ENCODE measurements at regions not wholly inside any gene's neighbourhood (a gene's known extent, or its start where the extent isn't known, plus 50 kb on each side); places are given as distances from the start of the nearest gene placed in this dataset.

DNA sequence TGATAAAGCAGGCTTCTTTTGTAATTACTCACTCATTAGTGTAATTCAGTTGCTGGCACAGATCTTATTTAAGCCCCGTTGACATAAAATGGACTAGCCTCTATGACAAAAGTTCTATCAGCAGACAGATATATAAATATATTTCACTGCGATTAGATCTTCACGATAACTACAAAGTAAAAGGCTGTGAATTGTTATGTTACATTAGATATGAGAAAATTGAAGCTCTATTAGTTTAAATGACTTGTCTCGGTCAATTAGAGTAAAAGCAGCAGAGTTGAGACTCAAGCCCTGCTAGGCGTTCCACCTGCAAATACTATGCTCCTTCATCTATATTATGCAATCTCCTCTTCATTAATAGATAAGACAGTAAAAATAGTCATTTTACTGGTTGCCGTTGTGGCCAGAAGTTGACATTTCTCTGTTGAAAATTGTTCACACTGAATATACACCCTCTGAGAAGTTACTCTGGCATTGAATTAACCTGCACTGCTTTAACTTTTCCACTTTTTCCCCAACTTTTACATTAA is 136.7 kb downstream of the DKK1 start:
- H3K27me3 Mint-ChIP-seq, result no peaks in the 10 kb centered on the region
- no peak overlapping the region for H3K4me3 Mint-ChIP-seq

GRCh38 chr10:52451817-52452216 is 137.7 kb downstream of the DKK1 start:
- DNase-seq (no peak), ATAC-seq (ENCODE audit: low read depth in 2 of 2) (no peak)
- Mint-ChIP-seq H3K27me3 (no peaks in the 10 kb centered on the region), H3K27ac (no peak overlapping the region), H3K4me1 (no peaks in the 10 kb centered on the region), H3K9me3 (no peaks in the 10 kb centered on the region), H3K4me3 (no peak overlapping the region), H3K36me3 (no peaks in the 10 kb centered on the region)

More for the DNA sequence above, 136.7 kb downstream of the DKK1 start:
- no peaks in the 10 kb centered on the region for H3K36me3 Mint-ChIP-seq
- ATAC-seq (ENCODE audit: low read depth in 2 of 2), result no peak
- H3K27ac Mint-ChIP-seq, result no peak overlapping the region
- no peak for DNase-seq
- no peaks in the 10 kb centered on the region for H3K9me3 Mint-ChIP-seq
- no peaks in the 10 kb centered on the region for H3K4me1 Mint-ChIP-seq

- Mint-ChIP-seq H3K27me3 (no peaks in the 10 kb centered on the region), H3K4me1 (no peaks in the 10 kb centered on the region), H3K9me3 (no peaks in the 10 kb centered on the region), H3K4me3 (no peak overlapping the region), H3K27ac (no peak overlapping the region), H3K36me3 (no peaks in the 10 kb centered on the region)
- no peak for DNase-seq
- no peak for ATAC-seq (ENCODE audit: low read depth in 2 of 2)
Observed at GRCh38 chr10:52452600-52453493, 138.8 kb downstream of the DKK1 start.

DNA sequence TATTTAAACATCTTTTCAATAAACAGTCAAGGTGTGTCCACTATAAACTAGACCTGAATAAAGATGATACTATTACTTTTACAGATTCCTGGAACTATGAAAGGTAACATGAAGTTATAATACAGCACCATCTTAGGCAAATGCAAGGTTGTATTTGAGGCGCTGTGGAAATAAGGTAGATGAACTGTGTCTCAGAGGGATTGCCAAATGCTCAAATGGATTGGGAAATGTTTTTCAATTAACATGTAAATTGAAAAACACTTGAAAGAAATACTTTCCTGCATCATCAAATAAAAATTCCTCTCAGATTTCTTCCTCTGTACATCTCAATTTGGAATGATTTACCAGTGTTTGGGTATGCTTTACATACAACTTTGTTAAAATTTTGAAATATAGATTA is 139.4 kb downstream of the DKK1 start:
- H3K27me3 Mint-ChIP-seq, result no peaks in the 10 kb centered on the region
- H3K27ac Mint-ChIP-seq, result no peak overlapping the region
- DNase-seq, result no peak
- H3K9me3 Mint-ChIP-seq, result no peaks in the 10 kb centered on the region
- H3K4me3 Mint-ChIP-seq, result no peak overlapping the region
- no peak for ATAC-seq (ENCODE audit: low read depth in 2 of 2)
- no peaks in the 10 kb centered on the region for H3K36me3 Mint-ChIP-seq
- no peaks in the 10 kb centered on the region for H3K4me1 Mint-ChIP-seq

- no peaks in the 10 kb centered on the region for H3K4me1 Mint-ChIP-seq
- DNase-seq (no peak), ATAC-seq (ENCODE audit: low read depth in 2 of 2) (peak in 1 of 2 donors; percentile 41)
- H3K9me3 Mint-ChIP-seq, result no peaks in the 10 kb centered on the region
- H3K27ac Mint-ChIP-seq, result no peak overlapping the region
- no peaks in the 10 kb centered on the region for H3K27me3 Mint-ChIP-seq
- H3K4me3 Mint-ChIP-seq, result no peak overlapping the region
- no peaks in the 10 kb centered on the region for H3K36me3 Mint-ChIP-seq
Observed at GRCh38 chr10:52454491-52454890, 140.4 kb downstream of the DKK1 start.

- Mint-ChIP-seq H3K4me1 (no peaks in the 10 kb centered on the region), H3K27me3 (no peaks in the 10 kb centered on the region), H3K27ac (no peak overlapping the region), H3K9me3 (no peaks in the 10 kb centered on the region), H3K4me3 (no peak overlapping the region), H3K36me3 (no peaks in the 10 kb centered on the region)
- ATAC-seq (ENCODE audit: low read depth in 2 of 2) (no peak), DNase-seq (no peak)
Observed at GRCh38 chr10:52455098-52455497, 141.0 kb downstream of the DKK1 start.

GRCh38 chr10:52459097-52459496 is 145.0 kb downstream of the DKK1 start:
- Mint-ChIP-seq H3K4me1 (no peaks in the 10 kb centered on the region), H3K27ac (no peak overlapping the region), H3K4me3 (no peak overlapping the region), H3K9me3 (no peaks in the 10 kb centered on the region), H3K36me3 (no peaks in the 10 kb centered on the region), H3K27me3 (no peaks in the 10 kb centered on the region)
- no peak for DNase-seq
- no peak for ATAC-seq (ENCODE audit: low read depth in 2 of 2)

DNA sequence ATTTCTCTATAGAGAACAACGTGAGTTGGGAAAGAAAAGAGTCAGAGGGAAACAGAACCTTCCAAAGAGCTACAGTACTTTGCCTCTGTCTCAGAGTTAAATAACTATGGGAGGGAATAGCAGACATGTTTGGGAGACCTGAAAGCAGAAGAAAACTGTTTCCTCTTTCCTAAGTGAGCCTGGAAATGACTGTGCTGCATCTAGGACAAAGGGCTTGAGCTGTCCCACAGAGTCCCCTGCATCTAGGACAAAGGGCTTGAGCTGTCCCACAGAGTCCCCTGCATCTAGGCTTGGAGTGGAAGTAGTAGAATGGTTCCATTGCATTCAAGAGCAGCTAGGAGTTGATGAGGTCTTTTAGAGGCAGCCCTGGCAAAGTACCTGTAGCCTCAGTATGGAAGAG is 149.7 kb downstream of the DKK1 start:
- Mint-ChIP-seq H3K4me3 (no peak overlapping the region), H3K36me3 (no peaks in the 10 kb centered on the region), H3K27me3 (no peaks in the 10 kb centered on the region), H3K4me1 (peaks cover 1 to 11% (median 4%) of the 10 kb centered on the region in 3 donors), H3K9me3 (peaks cover 0 to 2% (median 0%) of the 10 kb centered on the region in 7 donors), H3K27ac (no peak overlapping the region)
- DNase-seq (no peak), ATAC-seq (ENCODE audit: low read depth in 2 of 2) (no peak)

GRCh38 chr10:52464368-52465124 is 150.5 kb downstream of the DKK1 start:
- ATAC-seq (ENCODE audit: low read depth in 2 of 2) (no peak), DNase-seq (no peak)
- Mint-ChIP-seq H3K36me3 (no peaks in the 10 kb centered on the region), H3K4me1 (peaks cover 1 to 11% (median 4%) of the 10 kb centered on the region in 3 donors), H3K4me3 (no peak overlapping the region), H3K9me3 (peaks cover 0 to 2% (median 0%) of the 10 kb centered on the region in 7 donors), H3K27ac (no peak overlapping the region), H3K27me3 (no peaks in the 10 kb centered on the region)

DNA sequence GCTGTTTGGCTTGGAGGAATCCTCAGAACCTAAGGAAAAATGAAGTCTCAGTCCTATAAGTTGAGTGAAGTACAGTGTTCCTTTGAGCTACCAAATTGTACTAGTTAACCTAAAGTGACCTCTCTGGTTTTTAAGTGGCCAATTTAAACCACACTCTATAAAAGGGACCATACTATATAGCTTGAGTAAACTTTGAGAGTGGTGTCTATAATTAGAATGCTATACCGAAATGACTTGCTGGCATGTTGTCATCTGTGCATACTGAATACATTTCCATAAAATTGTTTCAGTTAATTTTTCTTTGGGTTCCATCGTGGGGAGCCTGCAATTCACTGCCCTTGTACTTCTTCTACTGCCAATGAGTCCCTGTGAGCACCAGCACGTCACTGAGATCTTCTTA is 151.1 kb downstream of the DKK1 start:
- Mint-ChIP-seq H3K36me3 (no peaks in the 10 kb centered on the region), H3K27ac (no peak overlapping the region), H3K27me3 (no peaks in the 10 kb centered on the region), H3K4me1 (peaks cover 1 to 11% (median 4%) of the 10 kb centered on the region in 3 donors), H3K4me3 (no peak overlapping the region), H3K9me3 (peaks cover 0 to 2% (median 0%) of the 10 kb centered on the region in 7 donors)
- DNase-seq (no peak), ATAC-seq (ENCODE audit: low read depth in 2 of 2) (no peak)

- Mint-ChIP-seq H3K27me3 (no peaks in the 10 kb centered on the region), H3K36me3 (no peaks in the 10 kb centered on the region), H3K27ac (no peak overlapping the region), H3K4me3 (no peak overlapping the region), H3K4me1 (peaks cover 1 to 11% (median 4%) of the 10 kb centered on the region in 3 donors), H3K9me3 (peaks cover 0 to 2% (median 0%) of the 10 kb centered on the region in 7 donors)
- ATAC-seq (ENCODE audit: low read depth in 2 of 2), result no peak
- DNase-seq, result no peak
Observed at GRCh38 chr10:52466464-52466863, 152.4 kb downstream of the DKK1 start.

- peaks cover 0 to 2% (median 0%) of the 10 kb centered on the region in 7 donors for H3K9me3 Mint-ChIP-seq
- H3K27me3 Mint-ChIP-seq, result no peaks in the 10 kb centered on the region
- H3K36me3 Mint-ChIP-seq, result no peaks in the 10 kb centered on the region
- ATAC-seq (ENCODE audit: low read depth in 2 of 2) (no peak), DNase-seq (no peak)
- no peak overlapping the region for H3K4me3 Mint-ChIP-seq
- H3K4me1 Mint-ChIP-seq, result peaks cover 5 to 11% (median 8%) of the 10 kb centered on the region in 3 donors
- no peak overlapping the region for H3K27ac Mint-ChIP-seq
Observed at GRCh38 chr10:52469970-52470705, 156.1 kb downstream of the DKK1 start.

DNA sequence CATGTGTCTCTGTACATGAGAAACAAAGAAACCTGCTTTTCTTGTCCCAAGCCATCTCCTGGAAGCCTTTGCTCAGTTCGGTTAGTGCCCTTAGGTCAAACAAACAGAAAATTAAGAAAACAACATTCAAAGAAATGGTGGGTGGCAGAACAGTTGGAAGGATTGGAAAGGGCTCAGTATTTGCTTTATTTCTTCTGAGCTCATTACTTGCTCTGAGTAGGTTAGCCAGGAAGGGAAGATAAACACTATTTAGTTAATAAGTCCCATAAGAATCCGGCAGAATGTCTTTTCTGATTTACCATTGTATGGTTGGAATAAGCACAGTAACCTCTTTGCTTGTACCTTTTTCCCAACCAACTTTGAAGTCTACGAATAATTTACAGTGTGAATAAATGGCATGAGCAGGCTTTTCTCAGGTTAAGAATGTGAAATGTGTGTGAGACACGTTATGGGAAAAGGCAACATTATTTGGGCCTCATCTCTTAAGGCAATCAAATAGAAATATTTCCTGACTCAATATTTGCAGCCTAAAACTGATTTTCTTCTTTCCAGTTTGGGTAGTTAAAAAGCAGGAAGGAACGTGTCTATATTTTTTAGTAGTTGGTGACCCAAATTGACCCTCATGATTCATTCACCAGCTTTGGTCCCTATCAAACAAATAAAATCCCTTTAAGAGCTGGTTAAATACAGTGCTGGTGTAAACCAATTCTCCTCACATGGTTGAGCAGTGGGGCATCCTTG is 158.5 kb downstream of the DKK1 start:
- Mint-ChIP-seq H3K9me3 (peaks cover 0 to 2% (median 0%) of the 10 kb centered on the region in 7 donors), H3K4me1 (peaks cover 4 to 9% (median 4%) of the 10 kb centered on the region in 3 donors), H3K4me3 (no peak overlapping the region), H3K27ac (no peak overlapping the region), H3K36me3 (no peaks in the 10 kb centered on the region), H3K27me3 (no peaks in the 10 kb centered on the region)
- DNase-seq, result no peak
- no peak for ATAC-seq (ENCODE audit: low read depth in 2 of 2)
